CD14-positive monocyte (primary cell): ENCODE measurements at regions not wholly inside any gene's neighbourhood (a gene's known extent, or its start where the extent isn't known, plus 50 kb on each side); places are given as distances from the start of the nearest gene placed in this dataset.

ENCODE experiments used
- DNase-seq, 3 donors: peaks; one replicate each; pipeline ENCODE4 v3.0.0-alpha.2; 2011 to 2022
- H2AFZ ChIP-seq: 2 replicates; pipeline ENCODE4 v1.6.0; 2012; ENCODE audit warnings: mild to moderate bottlenecking, low read depth, low read length, inconsistent platforms; ENCODE audit not compliant: insufficient read depth, poor library complexity, severe bottlenecking
- H3K27ac ChIP-seq, 2 donors: 1 replicate in 1 of 2; 2 replicates in 1 of 2; pipeline ENCODE4 v1.5.1; 2012 to 2013; ENCODE audit warnings: low read length in 2 of 2, control low read depth in 1 of 2, inconsistent platforms in 1 of 2, low read depth in 1 of 2, mild to moderate bottlenecking in 1 of 2
- H3K27me3 ChIP-seq, 2 donors: one replicate each; pipeline versions ENCODE4 v1.6.0 to v1.6.1; 2011 to 2013; ENCODE audit warnings: low read length in 2 of 2; ENCODE audit not compliant: control insufficient read depth in 2 of 2, insufficient read depth in 2 of 2
- H3K36me3 ChIP-seq, 2 donors: replicated peaks in 1 of 2; 1 replicate in 1 of 2; 2 replicates in 1 of 2; pipeline versions ENCODE4 v1.5.1 to v1.6.1; 2012 to 2013; ENCODE audit warnings: low read length in 2 of 2, control low read depth in 1 of 2, inconsistent platforms in 1 of 2, mild to moderate bottlenecking in 1 of 2; ENCODE audit not compliant: insufficient read depth in 2 of 2, control insufficient read depth in 1 of 2
- H3K4me1 ChIP-seq, 2 donors: 1 replicate in 1 of 2; 2 replicates in 1 of 2; pipeline versions ENCODE4 v1.5.1 to v1.6.1; 2012 to 2013; ENCODE audit warnings: low read length in 2 of 2, control low read depth in 1 of 2, inconsistent platforms in 1 of 2, mild to moderate bottlenecking in 1 of 2, moderate library complexity in 1 of 2; ENCODE audit not compliant: insufficient read depth in 2 of 2, control insufficient read depth in 1 of 2
- H3K4me2 ChIP-seq: replicated peaks from 2 replicates; pipeline ENCODE3; 2012; ENCODE audit warnings: low read length, moderate library complexity, mild to moderate bottlenecking; ENCODE audit not compliant: poor library complexity, severe bottlenecking; ENCODE audit errors: extremely low read depth
- H3K4me3 ChIP-seq, 3 experiments: fragments of 200-600 bp in 1 of 3; sonication (generic) in 1 of 3; replicated peaks in 1 of 3; 1 replicate in 2 of 3; 2 replicates in 1 of 3; pipeline ENCODE4 v1.5.1; 2011 to 2013; ENCODE audit warnings: low read length in 3 of 3, mild to moderate bottlenecking in 3 of 3, control low read depth in 2 of 3, low read depth in 2 of 3, inconsistent platforms in 1 of 3, moderate library complexity in 1 of 3
- H3K79me2 ChIP-seq: 2 replicates; pipeline ENCODE4 v1.6.0; 2012; ENCODE audit warnings: mild to moderate bottlenecking, control low read depth, inconsistent platforms, low read length, moderate library complexity; ENCODE audit not compliant: insufficient read depth
- H3K9ac ChIP-seq: 2 replicates; pipeline ENCODE4 v1.6.0; 2017; ENCODE audit warnings: low read length, mild to moderate bottlenecking; ENCODE audit not compliant: insufficient read depth, poor library complexity, severe bottlenecking
- H3K9me3 ChIP-seq, 2 donors: replicated peaks in 1 of 2; 1 replicate in 1 of 2; 2 replicates in 1 of 2; pipeline versions ENCODE4 v1.5.1 to v1.6.1; 2012 to 2013; ENCODE audit warnings: low read length in 2 of 2, control low read depth in 1 of 2; ENCODE audit not compliant: control insufficient read depth in 1 of 2, insufficient read depth in 1 of 2
- H4K20me1 ChIP-seq: 2 replicates; pipeline ENCODE4 v1.6.0; 2012; ENCODE audit warnings: mild to moderate bottlenecking, low read length, control low read depth, moderate library complexity; ENCODE audit not compliant: insufficient read depth
- H3K27ac Mint-ChIP-seq, 7 donors: one replicate each; pipeline ENCODE4 v1.8.0; 2020; ENCODE audit warnings: mild to moderate bottlenecking in 7 of 7, mixed read lengths in 7 of 7, moderate library complexity in 6 of 7, inconsistent platforms in 2 of 7
- H3K27me3 Mint-ChIP-seq, 3 donors: one replicate each; pipeline ENCODE4 v1.8.0; 2021 to 2022; ENCODE audit warnings: low read depth in 3 of 3, mild to moderate bottlenecking in 3 of 3, mixed read lengths in 3 of 3, moderate library complexity in 3 of 3, inconsistent platforms in 1 of 3
- H3K36me3 Mint-ChIP-seq, 2 donors: one replicate each; pipeline ENCODE4 v1.8.0; 2020; ENCODE audit warnings: mixed read lengths in 2 of 2, inconsistent platforms in 1 of 2, mild to moderate bottlenecking in 1 of 2
- H3K4me1 Mint-ChIP-seq: one replicate; pipeline ENCODE4 v1.8.0; 2020; ENCODE audit warnings: mild to moderate bottlenecking, mixed read lengths
- H3K4me3 Mint-ChIP-seq, 2 donors: one replicate each; pipeline ENCODE4 v1.8.0; 2020; ENCODE audit warnings: mild to moderate bottlenecking in 2 of 2, mixed read lengths in 2 of 2, moderate library complexity in 1 of 2
- H3K9me3 Mint-ChIP-seq, 7 donors: one replicate each; pipeline ENCODE4 v1.8.0; 2020 to 2022; ENCODE audit warnings: mixed read lengths in 7 of 7, mild to moderate bottlenecking in 6 of 7, moderate library complexity in 6 of 7, inconsistent platforms in 2 of 7
- CTCF ChIP-seq: fragments of 200-600 bp; IDR thresholded peaks from one replicate; pipeline ENCODE4 v1.8.0; 2022; ENCODE audit warnings: antibody characterized with exemption, mild to moderate bottlenecking
- WGBS: methylation state at CpG from one replicate; pipeline ENCODE4 v1.1.5; 2013; ENCODE audit warnings: missing lambda C conversion rate; ENCODE audit not compliant: insufficient coverage; 5-methylcytosine and 5-hydroxymethylcytosine counted together
- intact Hi-C, 2 donors: fragments of 100-400 bp; cut with micrococcal nuclease; formaldehyde crosslinking; loops; one replicate each; pipeline versions ENCODE4 v1.15.0 to v1.15.1; 2023

DNA sequence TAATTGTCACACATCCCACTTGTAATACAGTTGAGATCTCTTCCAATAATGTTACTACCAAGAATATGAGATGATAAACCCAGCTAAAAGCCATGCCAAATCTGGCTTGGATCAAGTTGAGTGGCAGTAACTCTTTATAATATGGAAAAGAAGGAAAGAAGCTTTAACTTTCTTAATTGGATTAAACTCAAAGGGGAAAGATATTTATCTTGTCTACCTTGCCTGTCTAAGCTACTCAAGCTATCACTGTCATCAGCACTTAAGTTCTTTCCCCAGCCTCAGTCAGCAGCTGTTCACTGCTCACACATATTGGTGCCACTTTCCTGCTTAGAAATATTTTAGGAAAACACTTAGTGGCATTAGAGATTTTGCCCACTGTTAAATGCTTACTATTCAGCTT, 350.7 kb downstream of the IPMK start:
- Histone ChIP-seq H3K27ac (no peak overlapping the region), H3K4me1 (no peaks in the 10 kb centered on the region), H3K4me3 (no peak overlapping the region), H3K4me2 (no peak overlapping the region), H3K27me3 (no peaks in the 10 kb centered on the region), H3K79me2 (no peaks in the 10 kb centered on the region), H2AFZ (no peak overlapping the region), H3K36me3 (no peaks in the 10 kb centered on the region), H3K9ac (no peak overlapping the region), H3K9me3 (no peaks in the 10 kb centered on the region), H4K20me1 (no peaks in the 10 kb centered on the region)
- H3K9me3 Mint-ChIP-seq = no peaks in the 10 kb centered on the region
- H3K36me3 Mint-ChIP-seq = no peaks in the 10 kb centered on the region
- no peaks in the 10 kb centered on the region for H3K4me1 Mint-ChIP-seq
- H3K4me3 Mint-ChIP-seq = no peak overlapping the region
- H3K27me3 Mint-ChIP-seq = no peaks in the 10 kb centered on the region
- no peak overlapping the region for H3K27ac Mint-ChIP-seq
- intact Hi-C loops = no loop called here
- no peak for DNase-seq
- no peak for TF ChIP-seq CTCF

GRCh38 chr10:57905861-57906260, 361.8 kb downstream of the IPMK start:
- no peaks in the 10 kb centered on the region for H3K79me2 ChIP-seq
- H3K27ac ChIP-seq = no peak overlapping the region
- DNase-seq = no peak
- H3K4me1 Mint-ChIP-seq = no peaks in the 10 kb centered on the region
- H3K9me3 ChIP-seq = no peaks in the 10 kb centered on the region
- H3K36me3 Mint-ChIP-seq = no peaks in the 10 kb centered on the region
- TF ChIP-seq CTCF = no peak
- WGBS = 100% methylated on average over 1 of the region's 2 CpGs
- H3K27me3 Mint-ChIP-seq = no peaks in the 10 kb centered on the region
- H3K4me3 Mint-ChIP-seq = no peak overlapping the region
- H3K36me3 ChIP-seq = no peaks in the 10 kb centered on the region
- no peak overlapping the region for H2AFZ ChIP-seq
- no peaks in the 10 kb centered on the region for H3K4me1 ChIP-seq
- intact Hi-C loops = no loop called here
- H3K4me2 ChIP-seq = no peak overlapping the region
- no peak overlapping the region for H3K27ac Mint-ChIP-seq
- peaks cover 0 to 2% (median 0%) of the 10 kb centered on the region in 7 donors for H3K9me3 Mint-ChIP-seq
- no peak overlapping the region for H3K4me3 ChIP-seq
- no peaks in the 10 kb centered on the region for H4K20me1 ChIP-seq
- H3K9ac ChIP-seq = no peak overlapping the region
- H3K27me3 ChIP-seq = no peaks in the 10 kb centered on the region
